ENCODE measurements at regions not wholly inside any gene's neighbourhood (a gene's known extent, or its start where the extent isn't known, plus 50 kb on each side); places are given as distances from the start of the nearest gene placed in this dataset.
"Not testable (repeated sequence)": the region's sequence is repeated elsewhere in the genome, so short reads cannot be mapped to it uniquely, and the experiment has no call there.

- H3K27ac ChIP-seq, result no peak overlapping the region
- no peak for TF ChIP-seq CTCF (IDR thresholded peaks at IDR 0.05)
- TF ChIP-seq POLR2A (IDR thresholded peaks at IDR 0.05), result no peak
- WGBS, 2 donors, result 39 to 42% methylated on average over 3 of the region's 3 CpGs
- H3K27me3 ChIP-seq, result no peaks in the 10 kb centered on the region
- intact Hi-C loops (cut with DNase I; ENCODE audit: low total_unique reads), result no loop called here
- DNase-seq, result no peak
- H3K9me3 ChIP-seq, result no peaks in the 10 kb centered on the region
- H3K4me1 ChIP-seq, result no peaks in the 10 kb centered on the region
- H3K36me3 ChIP-seq (ENCODE audit: low read depth, missing control alignments), result no peaks in the 10 kb centered on the region
- H3K4me3 ChIP-seq, result no peak overlapping the region
Measured at GRCh38 chr1:104028416-104029035, 278.8 kb downstream of the AMY1C start.

GRCh38 chr1:104029456-104029970, 279.8 kb downstream of the AMY1C start:
- Histone ChIP-seq H3K9me3 (no peaks in the 10 kb centered on the region), H3K4me3 (no peak overlapping the region), H3K36me3 (ENCODE audit: low read depth, missing control alignments) (no peaks in the 10 kb centered on the region), H3K27me3 (no peaks in the 10 kb centered on the region), H3K4me1 (no peaks in the 10 kb centered on the region), H3K27ac (no peak overlapping the region)
- DNase-seq, result no peak
- intact Hi-C loops (cut with DNase I; ENCODE audit: low total_unique reads), result no loop called here
- 63 to 75% methylated on average over 1 of the region's 1 CpG for WGBS, 2 donors
- TF ChIP-seq POLR2A (IDR thresholded peaks at IDR 0.05) (no peak), CTCF (IDR thresholded peaks at IDR 0.05) (no peak)

GRCh38 chr1:104056786-104057185, 307.1 kb downstream of the AMY1C start:
- TF ChIP-seq POLR2A (IDR thresholded peaks at IDR 0.05) (no peak), CTCF (IDR thresholded peaks at IDR 0.05) (no peak)
- Histone ChIP-seq H3K36me3 (ENCODE audit: low read depth, missing control alignments) (no peaks in the 10 kb centered on the region), H3K27me3 (no peaks in the 10 kb centered on the region), H3K4me3 (no peak overlapping the region), H3K4me1 (no peaks in the 10 kb centered on the region), H3K9me3 (no peaks in the 10 kb centered on the region), H3K27ac (no peak overlapping the region)
- DNase-seq, result no peak
- intact Hi-C loops (cut with DNase I; ENCODE audit: low total_unique reads), result no loop called here
- 67 to 86% methylated on average over 8 of the region's 8 CpGs for WGBS, 2 donors

- DNase-seq; H3K27me3 ChIP-seq; intact Hi-C loops (cut with DNase I; ENCODE audit: low total_unique reads); H3K27ac ChIP-seq; H3K36me3 ChIP-seq (ENCODE audit: low read depth, missing control alignments); H3K9me3 ChIP-seq; H3K4me1 ChIP-seq; H3K4me3 ChIP-seq: not testable (repeated sequence)
- WGBS, 2 donors, result 69 to 71% methylated on average over 5 to 6 of the region's 6 CpGs
Measured at GRCh38 chr1:104057219-104057898, 307.7 kb downstream of the AMY1C start.

- H3K27me3 ChIP-seq; H3K4me1 ChIP-seq; H3K9me3 ChIP-seq; H3K27ac ChIP-seq; DNase-seq; H3K36me3 ChIP-seq (ENCODE audit: low read depth, missing control alignments); intact Hi-C loops (cut with DNase I; ENCODE audit: low total_unique reads); H3K4me3 ChIP-seq: not testable (repeated sequence)
- WGBS, 2 donors, result 98 to 99% methylated on average over 3 of the region's 3 CpGs
Measured at GRCh38 chr1:104061637-104062036, 311.9 kb downstream of the AMY1C start.

- no peak for TF ChIP-seq POLR2A (IDR thresholded peaks at IDR 0.05)
- TF ChIP-seq CTCF (IDR thresholded peaks at IDR 0.05), result no peak
- H3K27me3 ChIP-seq, result no peaks in the 10 kb centered on the region
- no peaks in the 10 kb centered on the region for H3K4me1 ChIP-seq
- H3K36me3 ChIP-seq (ENCODE audit: low read depth, missing control alignments), result no peaks in the 10 kb centered on the region
- no peaks in the 10 kb centered on the region for H3K9me3 ChIP-seq
- no peak overlapping the region for H3K4me3 ChIP-seq
- intact Hi-C loops (cut with DNase I; ENCODE audit: low total_unique reads), result no loop called here
- no peak overlapping the region for H3K27ac ChIP-seq
- DNase-seq, result no peak
Measured at GRCh38 chr1:104064399-104064798, 314.7 kb downstream of the AMY1C start.

Measured in testis (tissue), 2 donors.